Endothelial cell (in vitro differentiated cells): ENCODE measurements at regions not wholly inside any gene's neighbourhood (a gene's known extent, or its start where the extent isn't known, plus 50 kb on each side); places are given as distances from the start of the nearest gene placed in this dataset.

Experiments used
- DNase-seq: peaks from one replicate; pipeline ENCODE4 v3.0.0; 2021; ENCODE audit warnings: low spot score
- H3K27ac Mint-ChIP-seq: one replicate; pipeline ENCODE4 v1.8.0; 2021; ENCODE audit warnings: mixed read lengths, inconsistent platforms; ENCODE audit not compliant: unreplicated experiment
- H3K27me3 Mint-ChIP-seq: one replicate; pipeline ENCODE4 v1.8.0; 2021; ENCODE audit warnings: mild to moderate bottlenecking, moderate library complexity, mixed read lengths, inconsistent platforms; ENCODE audit not compliant: unreplicated experiment
- H3K36me3 Mint-ChIP-seq: one replicate; pipeline ENCODE4 v1.8.0; 2021; ENCODE audit warnings: mild to moderate bottlenecking, low read depth, mixed read lengths, inconsistent platforms; ENCODE audit not compliant: unreplicated experiment
- H3K4me1 Mint-ChIP-seq: one replicate; pipeline ENCODE4 v1.8.0; 2021; ENCODE audit warnings: mild to moderate bottlenecking, mixed read lengths, inconsistent platforms; ENCODE audit not compliant: unreplicated experiment
- H3K4me3 Mint-ChIP-seq: one replicate; pipeline ENCODE4 v1.8.0; 2021; ENCODE audit warnings: mild to moderate bottlenecking, mixed read lengths, inconsistent platforms; ENCODE audit not compliant: unreplicated experiment
- H3K9me3 Mint-ChIP-seq: one replicate; pipeline ENCODE4 v1.8.0; 2021; ENCODE audit warnings: mixed read lengths, inconsistent platforms; ENCODE audit not compliant: unreplicated experiment
- CTCF ChIP-seq: fragments of 200-600 bp; sonication (generic); IDR thresholded peaks from one replicate; pipeline ENCODE4 v1.5.0; 2021; ENCODE audit warnings: antibody characterized with exemption; ENCODE audit not compliant: unreplicated experiment

- Mint-ChIP-seq H3K4me1 (no peaks in the 10 kb centered on the region), H3K9me3 (no peaks in the 10 kb centered on the region), H3K4me3 (no peak overlapping the region), H3K27ac (no peak overlapping the region), H3K27me3 (no peaks in the 10 kb centered on the region), H3K36me3 (no peaks in the 10 kb centered on the region)
- no peak for DNase-seq
- no peak for TF ChIP-seq CTCF
These were observed 71.0 kb upstream of the ZNF280D start for GRCh38 chr15:56804279-56804678.

DNA sequence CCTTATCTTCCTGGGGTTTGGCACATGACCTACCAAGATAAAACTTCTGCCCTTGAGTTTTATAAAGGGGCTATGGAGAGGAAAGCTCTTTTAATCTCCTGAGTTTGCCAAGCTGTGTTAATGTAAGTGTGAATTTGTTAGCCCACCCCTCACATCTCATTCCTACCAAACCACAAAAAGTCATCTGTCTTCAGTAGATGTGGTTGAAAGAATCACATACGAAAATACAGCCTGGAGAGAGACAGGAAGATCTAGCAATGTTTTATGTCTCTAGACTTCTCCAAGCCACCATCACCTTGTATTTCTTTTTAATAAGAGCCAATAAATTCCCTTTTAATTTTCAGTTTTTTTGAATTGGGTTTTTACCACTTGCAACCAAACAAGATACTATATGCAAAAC lies 68.9 kb upstream of the ZNF280D start:
- Mint-ChIP-seq H3K4me3 (no peak overlapping the region), H3K36me3 (no peaks in the 10 kb centered on the region), H3K27me3 (no peaks in the 10 kb centered on the region), H3K27ac (no peak overlapping the region), H3K4me1 (no peaks in the 10 kb centered on the region), H3K9me3 (no peaks in the 10 kb centered on the region)
- DNase-seq, result no peak
- TF ChIP-seq CTCF, result no peak

DNA sequence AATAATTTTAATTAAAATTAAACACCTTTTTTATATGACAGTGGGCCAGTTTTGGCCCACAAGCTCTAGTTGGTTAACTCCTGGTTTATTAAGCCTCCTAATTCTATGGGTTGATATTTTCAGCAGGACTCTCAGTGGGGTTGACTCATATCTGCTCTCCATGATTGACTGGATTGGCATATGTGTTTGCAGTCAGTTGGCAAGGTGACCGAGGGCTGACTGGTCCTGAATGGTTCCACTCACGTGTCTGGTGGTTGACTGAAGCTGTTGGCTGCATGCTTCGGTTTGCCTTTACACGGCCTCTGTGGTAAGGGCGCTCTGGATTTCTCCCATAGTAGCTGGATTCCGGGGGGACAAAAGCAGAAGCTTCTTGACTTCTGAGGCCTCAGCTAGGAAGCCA lies 65.3 kb upstream of the ZNF280D start:
- no peak for TF ChIP-seq CTCF
- no peak for DNase-seq
- H3K27me3 Mint-ChIP-seq, result no peaks in the 10 kb centered on the region
- no peaks in the 10 kb centered on the region for H3K4me1 Mint-ChIP-seq
- H3K9me3 Mint-ChIP-seq, result no peaks in the 10 kb centered on the region
- H3K27ac Mint-ChIP-seq, result no peak overlapping the region
- H3K36me3 Mint-ChIP-seq, result no peaks in the 10 kb centered on the region
- H3K4me3 Mint-ChIP-seq, result no peak overlapping the region

DNA sequence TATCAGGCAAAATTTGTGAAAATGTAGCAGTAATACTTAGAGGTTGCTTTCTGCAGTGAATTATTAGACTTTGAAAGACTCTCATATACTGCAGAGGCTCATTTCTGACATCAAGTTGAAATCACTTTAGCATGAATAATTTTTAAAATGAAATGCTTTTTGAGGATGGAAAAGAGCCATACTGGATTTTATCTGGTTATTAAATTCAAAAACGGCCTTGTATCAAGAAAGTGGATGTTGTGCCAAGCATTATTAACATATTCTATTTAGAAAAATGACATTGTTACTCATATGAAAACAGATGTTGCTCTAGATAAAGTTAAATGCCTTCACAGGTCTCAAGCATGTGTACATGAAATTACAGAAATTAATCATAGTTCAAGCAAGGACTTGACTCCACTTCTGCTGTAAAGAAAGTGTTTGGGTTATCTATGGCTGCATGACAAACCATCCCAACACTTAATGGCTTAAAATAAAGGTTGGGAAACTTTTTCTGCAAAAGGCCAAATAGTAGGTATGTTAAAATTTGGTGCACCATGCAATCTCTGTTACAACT lies 64.5 kb upstream of the ZNF280D start:
- H3K9me3 Mint-ChIP-seq, result no peaks in the 10 kb centered on the region
- H3K4me1 Mint-ChIP-seq, result no peaks in the 10 kb centered on the region
- H3K4me3 Mint-ChIP-seq, result no peak overlapping the region
- no peak for TF ChIP-seq CTCF
- H3K27me3 Mint-ChIP-seq, result no peaks in the 10 kb centered on the region
- DNase-seq, result no peak
- H3K36me3 Mint-ChIP-seq, result no peaks in the 10 kb centered on the region
- no peak overlapping the region for H3K27ac Mint-ChIP-seq

DNA sequence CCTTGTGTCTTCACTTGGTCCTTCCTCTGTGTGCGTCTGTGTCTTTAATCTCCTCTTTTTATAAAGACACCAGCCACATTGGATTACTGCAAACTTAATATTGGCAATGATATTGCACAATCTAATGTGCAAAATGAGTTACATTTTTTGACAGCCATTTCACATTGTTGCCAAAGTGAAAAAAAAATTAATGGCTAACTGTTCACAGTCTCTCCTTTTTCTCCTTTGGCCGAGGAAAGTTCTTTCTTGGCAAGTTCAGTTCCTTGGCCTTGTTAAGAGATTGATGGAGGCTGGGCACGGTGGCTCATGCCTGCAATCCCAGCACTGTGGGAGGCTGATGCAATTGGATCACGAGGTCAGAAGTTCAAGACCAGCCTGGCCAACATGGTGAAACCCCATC lies 62.2 kb upstream of the ZNF280D start:
- no peaks in the 10 kb centered on the region for H3K36me3 Mint-ChIP-seq
- no peaks in the 10 kb centered on the region for H3K27me3 Mint-ChIP-seq
- H3K27ac Mint-ChIP-seq, result no peak overlapping the region
- H3K9me3 Mint-ChIP-seq, result no peaks in the 10 kb centered on the region
- H3K4me3 Mint-ChIP-seq, result no peak overlapping the region
- no peak for DNase-seq
- H3K4me1 Mint-ChIP-seq, result no peaks in the 10 kb centered on the region
- TF ChIP-seq CTCF, result no peak
